ENCODE measurements at regions not wholly inside any gene's neighbourhood (a gene's known extent, or its start where the extent isn't known, plus 50 kb on each side); places are given as distances from the start of the nearest gene placed in this dataset.

GRCh38 chr4:101596781-101597552, 193.6 kb upstream of the BANK1 start:
- TF ChIP-seq CTCF (IDR thresholded peaks at IDR 0.05) (no peak), POLR2A (IDR thresholded peaks at IDR 0.05) (no peak)

Measured in testis (tissue), 2 donors.